Fibroblast of lung (primary cell): ENCODE measurements at regions not wholly inside any gene's neighbourhood (a gene's known extent, or its start where the extent isn't known, plus 50 kb on each side); places are given as distances from the start of the nearest gene placed in this dataset.

ENCODE experiments used
- CTCF ChIP-seq, 2 donors: IDR thresholded peaks in 1 of 2; conservative IDR thresholded peaks in 1 of 2; 1 replicate in 1 of 2; 2 replicates in 1 of 2; pipeline ENCODE4 v1.5.1; 2011 to 2012; ENCODE audit warnings: low read length in 2 of 2, control low read depth in 1 of 2, inconsistent platforms in 1 of 2, low read depth in 1 of 2, mild to moderate bottlenecking in 1 of 2
- EZH2 ChIP-seq: IDR thresholded peaks from 2 replicates; pipeline ENCODE4 v1.5.1; 2012; ENCODE audit warnings: low read length, control low read depth, mild to moderate bottlenecking; ENCODE audit errors: missing control alignments

GRCh38 chr20:41935259-41935791 lies 317.1 kb upstream of the CHD6 start:
- TF ChIP-seq CTCF (conservative IDR thresholded peaks at IDR 0.05 in 1 of 2, IDR thresholded peaks at IDR 0.05 in 1 of 2; ENCODE audit: low read depth in 1 of 2, low read length in 2 of 2) = no peak
- no peak for TF ChIP-seq EZH2
